ENCODE measurements at regions not wholly inside any gene's neighbourhood (a gene's known extent, or its start where the extent isn't known, plus 50 kb on each side); places are given as distances from the start of the nearest gene placed in this dataset.

GRCh38 chr9:1222511-1222910 lies 172.4 kb downstream of the DMRT2 start:
- intact Hi-C loops (cut with DNase I; ENCODE audit: low total_unique reads): no loop called here
- no peaks in the 10 kb centered on the region for H3K36me3 ChIP-seq
- H3K4me3 ChIP-seq: no peak overlapping the region
- DNase-seq (ENCODE audit: low spot score in 2 of 2): no peak
- no peak overlapping the region for H3K27ac ChIP-seq
- TF ChIP-seq CTCF (IDR thresholded peaks at IDR 0.05) (no peak), POLR2A (IDR thresholded peaks at IDR 0.05) (no peak), POLR2AphosphoS5 (IDR thresholded peaks at IDR 0.05) (no peak)
- no peaks in the 10 kb centered on the region for H3K9me3 ChIP-seq
- no peaks in the 10 kb centered on the region for H3K27me3 ChIP-seq
- no peaks in the 10 kb centered on the region for H3K4me1 ChIP-seq

GRCh38 chr9:1231998-1232919 lies 182.1 kb downstream of the DMRT2 start:
- no peak overlapping the region for H3K4me3 ChIP-seq
- H3K36me3 ChIP-seq: no peaks in the 10 kb centered on the region
- intact Hi-C loops (cut with DNase I; ENCODE audit: low total_unique reads): no loop called here
- H3K27ac ChIP-seq: peak overlapping the region; percentile 59 to 82
- H3K27me3 ChIP-seq: no peaks in the 10 kb centered on the region
- DNase-seq (ENCODE audit: low spot score in 2 of 2): peak; percentile 64 to 73
- no peak for TF ChIP-seq CTCF (IDR thresholded peaks at IDR 0.05)
- no peak for TF ChIP-seq POLR2A (IDR thresholded peaks at IDR 0.05)
- peak in 1 of 3 donors; percentile 61 for TF ChIP-seq POLR2AphosphoS5 (IDR thresholded peaks at IDR 0.05)
- H3K9me3 ChIP-seq: no peaks in the 10 kb centered on the region
- no peaks in the 10 kb centered on the region for H3K4me1 ChIP-seq

GRCh38 chr9:1233568-1233967 lies 183.4 kb downstream of the DMRT2 start:
- H3K27me3 ChIP-seq: no peaks in the 10 kb centered on the region
- intact Hi-C loops (cut with DNase I; ENCODE audit: low total_unique reads): no loop called here
- H3K4me1 ChIP-seq: no peaks in the 10 kb centered on the region
- no peaks in the 10 kb centered on the region for H3K36me3 ChIP-seq
- H3K9me3 ChIP-seq: no peaks in the 10 kb centered on the region
- H3K4me3 ChIP-seq: no peak overlapping the region
- no peak overlapping the region for H3K27ac ChIP-seq
- TF ChIP-seq POLR2A (IDR thresholded peaks at IDR 0.05) (no peak), CTCF (IDR thresholded peaks at IDR 0.05) (no peak), POLR2AphosphoS5 (IDR thresholded peaks at IDR 0.05) (no peak)
- no peak for DNase-seq (ENCODE audit: low spot score in 2 of 2)

- DNase-seq (ENCODE audit: low spot score in 2 of 2): no peak
- intact Hi-C loops (cut with DNase I; ENCODE audit: low total_unique reads): no loop called here
- Histone ChIP-seq H3K4me1 (no peaks in the 10 kb centered on the region), H3K27me3 (no peaks in the 10 kb centered on the region), H3K36me3 (no peaks in the 10 kb centered on the region), H3K27ac (no peak overlapping the region), H3K9me3 (no peaks in the 10 kb centered on the region), H3K4me3 (no peak overlapping the region)
- TF ChIP-seq CTCF (IDR thresholded peaks at IDR 0.05) (no peak), POLR2AphosphoS5 (IDR thresholded peaks at IDR 0.05) (no peak), POLR2A (IDR thresholded peaks at IDR 0.05) (no peak)
Measured at GRCh38 chr9:1235650-1236049, 185.5 kb downstream of the DMRT2 start.

- Histone ChIP-seq H3K4me1 (no peaks in the 10 kb centered on the region), H3K4me3 (no peak overlapping the region), H3K36me3 (no peaks in the 10 kb centered on the region), H3K27ac (no peak overlapping the region), H3K27me3 (no peaks in the 10 kb centered on the region), H3K9me3 (no peaks in the 10 kb centered on the region)
- TF ChIP-seq POLR2A (IDR thresholded peaks at IDR 0.05): no peak
- no peak for TF ChIP-seq POLR2AphosphoS5 (IDR thresholded peaks at IDR 0.05)
- no peak for TF ChIP-seq CTCF (IDR thresholded peaks at IDR 0.05)
- intact Hi-C loops (cut with DNase I; ENCODE audit: low total_unique reads): no loop called here
- DNase-seq (ENCODE audit: low spot score in 2 of 2): no peak
Measured at GRCh38 chr9:1236061-1236460, 185.9 kb downstream of the DMRT2 start.
